Colonic mucosa (tissue), 4 donors: ENCODE measurements at regions not wholly inside any gene's neighbourhood (a gene's known extent, or its start where the extent isn't known, plus 50 kb on each side); places are given as distances from the start of the nearest gene placed in this dataset.

Source experiments
- DNase-seq: peaks from one replicate; pipeline ENCODE4 v3.0.0-alpha.2; 2020
- H3K27ac ChIP-seq: fragments of 200-600 bp; one replicate; pipeline ENCODE4 v1.8.0; 2021
- H3K27me3 ChIP-seq: fragments of 200-600 bp; one replicate; pipeline ENCODE4 v1.8.0; 2021
- H3K36me3 ChIP-seq: fragments of 200-600 bp; one replicate; pipeline ENCODE4 v1.8.0; 2021
- H3K4me1 ChIP-seq: fragments of 200-600 bp; one replicate; pipeline ENCODE4 v1.8.0; 2021; ENCODE audit warnings: mild to moderate bottlenecking
- H3K4me3 ChIP-seq: fragments of 200-600 bp; one replicate; pipeline ENCODE4 v1.8.0; 2021
- H3K9ac ChIP-seq, 2 donors: one replicate each; pipeline ENCODE4 v1.7.0; 2013; ENCODE audit warnings: control low read depth in 2 of 2, low read depth in 2 of 2, low read length in 2 of 2
- H3K9me3 ChIP-seq: fragments of 200-600 bp; one replicate; pipeline ENCODE4 v1.8.0; 2021
- CTCF ChIP-seq: fragments of 200-600 bp; IDR thresholded peaks from one replicate; pipeline ENCODE4 v1.8.0; 2022; ENCODE audit warnings: antibody characterized with exemption, mild to moderate bottlenecking
- intact Hi-C: fragments of 100-400 bp; cut with DNase I; formaldehyde crosslinking; loops from one replicate; pipeline ENCODE4 v1.14.1; 2022
- donor health status: healthy.
- donor health status: DM: no; HTN: no; CAD: no.
- donor health status: DM: no; HTN: no; CAD: no.

DNA sequence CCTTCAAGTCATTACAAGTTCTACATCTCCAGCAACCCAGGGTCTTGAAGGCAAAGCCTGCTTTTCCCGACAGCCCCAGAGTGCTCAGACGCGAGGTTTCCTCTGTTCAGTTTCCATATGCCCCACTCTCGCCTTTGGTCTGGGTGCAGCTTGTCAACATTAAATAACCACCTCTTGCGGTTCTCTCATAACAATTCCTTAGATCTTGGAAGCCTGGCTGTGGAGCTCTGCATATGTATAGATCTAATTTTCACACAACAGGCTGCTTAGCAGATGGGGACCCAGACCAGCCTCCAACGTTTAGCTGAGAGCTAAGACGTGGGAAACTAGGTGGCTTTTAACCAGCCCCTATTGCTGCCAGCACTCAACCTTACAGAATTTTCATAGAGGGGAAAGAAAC lies 295.5 kb downstream of the RPLP1 start:
- DNase-seq: no peak
- intact Hi-C loops: no loop called here
- Histone ChIP-seq H3K4me3 (no peak overlapping the region), H3K27me3 (no peaks in the 10 kb centered on the region), H3K4me1 (no peaks in the 10 kb centered on the region), H3K27ac (no peak overlapping the region), H3K9ac (no peak overlapping the region), H3K9me3 (no peaks in the 10 kb centered on the region), H3K36me3 (no peaks in the 10 kb centered on the region)
- TF ChIP-seq CTCF: no peak

- Histone ChIP-seq H3K9me3 (no peaks in the 10 kb centered on the region), H3K36me3 (no peaks in the 10 kb centered on the region)
- DNase-seq: no peak
These were observed 296.1 kb downstream of the RPLP1 start for GRCh38 chr15:69748576-69749185.

GRCh38 chr15:69749274-69749673 lies 296.7 kb downstream of the RPLP1 start:
- Histone ChIP-seq H3K9me3 (no peaks in the 10 kb centered on the region), H3K9ac (no peak overlapping the region), H3K27me3 (no peaks in the 10 kb centered on the region), H3K27ac (no peak overlapping the region), H3K4me3 (no peak overlapping the region), H3K36me3 (no peaks in the 10 kb centered on the region), H3K4me1 (no peaks in the 10 kb centered on the region)
- no peak for DNase-seq
- no peak for TF ChIP-seq CTCF
- intact Hi-C loops: no loop called here

More at GRCh38 chr15:69748576-69749185, 296.1 kb downstream of the RPLP1 start:
- Histone ChIP-seq H3K4me1 (no peaks in the 10 kb centered on the region), H3K4me3 (no peak overlapping the region), H3K27ac (no peak overlapping the region), H3K27me3 (no peaks in the 10 kb centered on the region), H3K9ac (no peak overlapping the region)
- no peak for TF ChIP-seq CTCF
- intact Hi-C loops: no loop called here

DNA sequence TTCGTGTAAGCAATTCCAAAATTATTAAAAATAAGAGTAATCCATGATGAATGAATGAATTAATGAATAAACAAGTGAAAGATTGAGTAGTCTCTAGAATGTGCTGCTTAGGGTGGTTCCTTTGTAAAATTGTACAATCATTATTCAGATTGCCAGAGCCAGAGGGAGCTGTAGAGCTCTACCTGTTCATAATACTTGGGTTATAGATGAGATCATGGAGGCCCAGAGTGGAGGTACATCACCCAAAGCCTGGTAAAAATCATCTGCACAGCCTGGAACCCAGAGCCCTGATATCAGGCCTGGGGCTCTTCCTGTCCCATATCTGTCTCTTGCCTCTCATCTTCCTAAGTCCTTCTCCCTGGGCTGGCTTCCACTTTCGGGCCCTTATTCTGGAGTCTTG lies 297.2 kb downstream of the RPLP1 start:
- no peaks in the 10 kb centered on the region for H3K27me3 ChIP-seq
- no peak for DNase-seq

GRCh38 chr15:69750253-69750652 lies 297.6 kb downstream of the RPLP1 start:
- H3K9ac ChIP-seq: no peak overlapping the region
- H3K4me1 ChIP-seq: no peaks in the 10 kb centered on the region
- no peak overlapping the region for H3K27ac ChIP-seq
- H3K9me3 ChIP-seq: no peaks in the 10 kb centered on the region
- H3K36me3 ChIP-seq: no peaks in the 10 kb centered on the region
- no peak for TF ChIP-seq CTCF
- no peak for DNase-seq
- H3K4me3 ChIP-seq: no peak overlapping the region
- no peaks in the 10 kb centered on the region for H3K27me3 ChIP-seq
- intact Hi-C loops: no loop called here

More for the DNA sequence above, 297.2 kb downstream of the RPLP1 start:
- intact Hi-C loops: no loop called here
- Histone ChIP-seq H3K9ac (no peak overlapping the region), H3K9me3 (no peaks in the 10 kb centered on the region), H3K4me1 (no peaks in the 10 kb centered on the region), H3K4me3 (no peak overlapping the region), H3K36me3 (no peaks in the 10 kb centered on the region), H3K27ac (no peak overlapping the region)
- TF ChIP-seq CTCF: peak; percentile 26
